A549 (cell line): ENCODE measurements at regions not wholly inside any gene's neighbourhood (a gene's known extent, or its start where the extent isn't known, plus 50 kb on each side); places are given as distances from the start of the nearest gene placed in this dataset.

Source experiments
- CEBPB ChIP-seq, 2 experiments: fragments of >200 bp in 1 of 2; sonication (Bioruptor Twin) in 1 of 2; formaldehyde crosslinking in 1 of 2; IDR thresholded peaks; 2 replicates each; pipeline ENCODE4 v1.6.1; 2012 to 2016
- CTCF ChIP-seq: fragments of >200 bp; sonication (Bioruptor Twin); formaldehyde crosslinking; IDR thresholded peaks from 3 replicates; pipeline ENCODE4 v1.5.1; 2016
- EP300 ChIP-seq, 2 experiments: fragments of >200 bp; sonication (Bioruptor Twin); formaldehyde crosslinking; IDR thresholded peaks; 2 replicates in 1 of 2; 3 replicates in 1 of 2; pipeline ENCODE4 v1.6.1; 2016 to 2017
- HMGXB4 ChIP-seq: fragments of 250-450 bp; sonication (Bioruptor Pico); IDR thresholded peaks from 2 replicates; pipeline ENCODE4 v1.5.0; 2021; ENCODE audit warnings: mild to moderate bottlenecking, moderate library complexity, borderline replicate concordance
- PHF8 ChIP-seq: fragments of 200-600 bp; sonication (generic); IDR thresholded peaks from 2 replicates; pipeline ENCODE4 v1.6.1; 2016; ENCODE audit warnings: low read depth, mild to moderate bottlenecking, antibody characterized with exemption, moderate library complexity, borderline replicate concordance
- POLR2A ChIP-seq: IDR thresholded peaks from 2 replicates; pipeline ENCODE4 v1.6.1; 2012; ENCODE audit warnings: mild to moderate bottlenecking, low read length
- POLR2AphosphoS2 ChIP-seq: conservative IDR thresholded peaks from 2 replicates; pipeline ENCODE4 v1.6.1; 2012; ENCODE audit warnings: low read length, improper control_type of control experiment, inconsistent platforms
- RAD21 ChIP-seq, 2 experiments: fragments of >200 bp in 1 of 2; sonication (Bioruptor Twin) in 1 of 2; formaldehyde crosslinking in 1 of 2; IDR thresholded peaks in 1 of 2; conservative IDR thresholded peaks in 1 of 2; 2 replicates in 1 of 2; 3 replicates in 1 of 2; pipeline ENCODE4 v1.6.1; 2012 to 2018; ENCODE audit warnings: inconsistent platforms in 1 of 2
- REST ChIP-seq: fragments of 200-600 bp; sonication (generic); IDR thresholded peaks from 2 replicates; pipeline ENCODE4 v1.6.1; 2016; ENCODE audit warnings: antibody characterized with exemption, mild to moderate bottlenecking, moderate library complexity
- USF2 ChIP-seq: fragments of 450-650 bp; IDR thresholded peaks from 2 replicates; pipeline ENCODE4 v1.6.1; 2014; ENCODE audit warnings: antibody characterized with exemption
- ZNF302 ChIP-seq: fragments of 250-450 bp; sonication (Bioruptor Pico); IDR thresholded peaks from 2 replicates; pipeline ENCODE4 v1.9.0; 2021; ENCODE audit warnings: inconsistent platforms, mild to moderate bottlenecking, moderate library complexity

GRCh38 chr1:199404976-199405375 lies 622.5 kb upstream of the NR5A2 start:
- TF ChIP-seq CTCF (no peak), USF2 (no peak), HMGXB4 (CRISPR knock-in tag) (no peak), EP300 (IDR thresholded peaks at IDR 0.05) (no peak), POLR2AphosphoS2 (no peak), REST (no peak), RAD21 (conservative IDR thresholded peaks at IDR 0.05 in 1 of 2, IDR thresholded peaks at IDR 0.05 in 1 of 2) (no peak), POLR2A (no peak), PHF8 (no peak), ZNF302 (no peak), CEBPB (IDR thresholded peaks at IDR 0.05) (no peak)
